K562 (cell line): ENCODE measurements at regions not wholly inside any gene's neighbourhood (a gene's known extent, or its start where the extent isn't known, plus 50 kb on each side); places are given as distances from the start of the nearest gene placed in this dataset.

ENCODE experiments used
- ATAC-seq: fragments of 200-7000 bp; cut with Tn5 transposase; 3 replicates; pipeline ENCODE4 v1.9.1; 2020; ENCODE audit warnings: moderate library complexity
- BruUV-seq: library from RNA; stranded (reverse); fragments of 400-500 nt; replicated peaks from 2 replicates; lab custom pipeline; 2021; lab: Mats Ljungman, UMichigan
- CTCF ChIA-PET: fragments of 300-600 bp; formaldehyde crosslinking; extraction: SDS; loops from one replicate; lab custom pipeline; 2021; ENCODE audit warnings: low intra/inter-chr PET ratio; lab: Yijun Ruan, JAX
- POLR2A ChIA-PET: fragments of 300-600, 350-650 bp; sonication (Branson Sonifier 250); formaldehyde crosslinking; extraction: SDS; loops from one replicate; lab custom pipeline; 2021; ENCODE audit warnings: antibody characterized with exemption, inconsistent platforms; lab: Yijun Ruan, JAX
- DNase-seq, 4 experiments: peaks; one replicate each; pipeline versions ENCODE4 v3.0.0 to v3.0.0-alpha.2; 2011 to 2018; ENCODE audit warnings: low spot score in 3 of 4, mixed read lengths in 3 of 4; ENCODE audit errors: extremely low read depth in 1 of 4
- FAIRE-seq: peaks from 2 replicates; lab custom pipeline; 2011; peaks lifted over from hg19 to GRCh38; lab: Jason Lieb, UNC
- H2AFZ ChIP-seq: 2 replicates; pipeline ENCODE4 v1.6.0; 2011; ENCODE audit warnings: low read depth, low read length, control low read depth, inconsistent platforms
- H3K27ac ChIP-seq: fragments of 200-600 bp; 3 replicates; pipeline ENCODE4 v1.8.0; 2011; ENCODE audit warnings: low read depth, mild to moderate bottlenecking, control low read depth, inconsistent platforms, low read length, moderate library complexity, mixed read lengths; ENCODE audit errors: extremely low read depth
- H3K27me3 ChIP-seq, 2 experiments: fragments of 300-600 bp in 1 of 2; 2 replicates in 1 of 2; 3 replicates in 1 of 2; pipeline versions ENCODE4 v1.6.0 to v1.8.0; 2011; ENCODE audit warnings: inconsistent platforms in 2 of 2, low read length in 2 of 2, mild to moderate bottlenecking in 1 of 2, mixed read lengths in 1 of 2, moderate library complexity in 1 of 2; ENCODE audit not compliant: control insufficient read depth in 2 of 2, insufficient read depth in 2 of 2
- H3K36me3 ChIP-seq: fragments of 300-600 bp; 3 replicates; pipeline ENCODE4 v1.8.0; 2011; ENCODE audit warnings: mild to moderate bottlenecking, low read length, inconsistent platforms; ENCODE audit not compliant: control insufficient read depth, insufficient read depth
- H3K4me1 ChIP-seq, 2 experiments: fragments of 200-600 bp in 1 of 2; replicated peaks in 1 of 2; 2 replicates in 1 of 2; 3 replicates in 1 of 2; pipeline versions ENCODE4 v1.5.1 to v1.8.0; 2011; ENCODE audit warnings: inconsistent platforms in 2 of 2, low read length in 2 of 2, mild to moderate bottlenecking in 1 of 2, mixed read lengths in 1 of 2, moderate library complexity in 1 of 2; ENCODE audit not compliant: control insufficient read depth in 2 of 2, insufficient read depth in 2 of 2
- H3K4me2 ChIP-seq: 2 replicates; pipeline ENCODE4 v1.6.1; 2011; ENCODE audit warnings: low read length, control low read depth, inconsistent platforms, mixed read lengths; ENCODE audit not compliant: insufficient read depth
- H3K4me3 ChIP-seq: fragments of 200-600 bp; sonication (generic), shearing (Covaris generic); 2 replicates; pipeline ENCODE4 v1.5.1; 2016; ENCODE audit warnings: control low read depth, inconsistent platforms
- H3K79me2 ChIP-seq: fragments of 200-600 bp; 3 replicates; pipeline ENCODE4 v1.8.0; 2011; ENCODE audit warnings: low read length, inconsistent platforms; ENCODE audit not compliant: control insufficient read depth, insufficient read depth
- H3K9ac ChIP-seq, 2 experiments: 2 replicates each; pipeline versions ENCODE4 v1.6.0 to v1.6.1; 2011; ENCODE audit warnings: low read depth in 2 of 2, low read length in 2 of 2, control low read depth in 1 of 2, inconsistent platforms in 1 of 2, mild to moderate bottlenecking in 1 of 2, mixed read lengths in 1 of 2; ENCODE audit not compliant: insufficient read depth in 1 of 2
- H3K9me1 ChIP-seq: one replicate; pipeline ENCODE4 v1.6.0; 2011; ENCODE audit warnings: inconsistent platforms, mild to moderate bottlenecking, low read length, moderate library complexity; ENCODE audit not compliant: control insufficient read depth, insufficient read depth
- H3K9me3 ChIP-seq: replicated peaks from 2 replicates; pipeline ENCODE4 v1.5.1; 2011; ENCODE audit warnings: low read depth, low read length, inconsistent platforms; ENCODE audit not compliant: control insufficient read depth, insufficient read depth
- H4K20me1 ChIP-seq: replicated peaks from 2 replicates; pipeline ENCODE4 v1.6.1; 2011; ENCODE audit warnings: low read length, inconsistent platforms, mixed read lengths; ENCODE audit not compliant: control insufficient read depth, insufficient read depth
- EGR1 ChIP-seq: fragments of 450-650 bp; conservative IDR thresholded peaks from 2 replicates; pipeline ENCODE4 v1.6.1; 2017; ENCODE audit warnings: mild to moderate bottlenecking
- HNRNPH1 ChIP-seq: fragments of 200-400 bp; formaldehyde crosslinking; optimal IDR thresholded peaks from 2 replicates; pipeline ENCODE3; 2017; ENCODE audit warnings: low read depth, mild to moderate bottlenecking, low read length, moderate library complexity
- WGBS: fragments of 100-300 bp; shearing (Covaris generic); methylation state at CpG from one replicate; pipeline ENCODE4 v1.1.6; 2016; ENCODE audit warnings: low coverage, mixed read lengths; ENCODE audit not compliant: insufficient coverage; ENCODE audit errors: missing lambda C conversion rate; 5-methylcytosine and 5-hydroxymethylcytosine counted together
- in situ Hi-C: fragments of 300-500 bp; cut with MboI; formaldehyde crosslinking; loops from 4 replicates; pipeline ENCODE4 v1.15.0; 2018; ENCODE audit warnings: inconsistent platforms, mixed read lengths
- intact Hi-C: fragments of 100-400 bp; cut with micrococcal nuclease; formaldehyde crosslinking; loops from 2 replicates; pipeline ENCODE4 v1.14.2; 2022
- TF ChIP-seq, protein P1 (sequence below), 3 experiments: fragments of 200-800 bp in 1 of 3; sonication (Bioruptor generic) in 1 of 3; sonication (generic) in 1 of 3; formaldehyde crosslinking in 1 of 3; IDR thresholded peaks; 2 replicates each; pipeline versions ENCODE4 v1.6.1 to v1.8.0; 2016 to 2022; ENCODE audit warnings: mild to moderate bottlenecking in 2 of 3, missing compliant biosample characterization in 2 of 3, missing genetic modification characterization in 2 of 3, missing genetic modification reagents in 1 of 3
- TF ChIP-seq, protein P2 (sequence below): sonication (generic); formaldehyde crosslinking; IDR thresholded peaks from 2 replicates; pipeline ENCODE4 v1.8.1; 2023; ENCODE audit warnings: missing genetic modification reagents, mild to moderate bottlenecking, borderline replicate concordance

- intact Hi-C loops, result no loop called here
- no peak for ATAC-seq
- no peaks in the 10 kb centered on the region for H3K79me2 ChIP-seq
- H4K20me1 ChIP-seq, result peaks cover 3% of the 10 kb centered on the region; the same call in 1 of the 2 replicates
- no peak for DNase-seq
- H3K36me3 ChIP-seq, result no peaks in the 10 kb centered on the region
- CTCF ChIA-PET, result no interaction called here
- H3K9me1 ChIP-seq, result no peaks in the 10 kb centered on the region
- no peak overlapping the region for H3K9ac ChIP-seq
- TF ChIP-seq HNRNPH1, result no peak
- TF ChIP-seq, protein P1, sequence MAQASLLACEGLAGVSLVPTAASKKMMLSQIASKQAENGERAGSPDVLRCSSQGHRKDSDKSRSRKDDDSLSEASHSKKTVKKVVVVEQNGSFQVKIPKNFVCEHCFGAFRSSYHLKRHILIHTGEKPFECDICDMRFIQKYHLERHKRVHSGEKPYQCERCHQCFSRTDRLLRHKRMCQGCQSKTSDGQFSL (CRISPR knock-in tag; IDR thresholded peaks at IDR 0.05), result no peak
- TF ChIP-seq, protein P1 (tag; IDR thresholded peaks at IDR 0.05), result no peak
- TF ChIP-seq, protein P2, sequence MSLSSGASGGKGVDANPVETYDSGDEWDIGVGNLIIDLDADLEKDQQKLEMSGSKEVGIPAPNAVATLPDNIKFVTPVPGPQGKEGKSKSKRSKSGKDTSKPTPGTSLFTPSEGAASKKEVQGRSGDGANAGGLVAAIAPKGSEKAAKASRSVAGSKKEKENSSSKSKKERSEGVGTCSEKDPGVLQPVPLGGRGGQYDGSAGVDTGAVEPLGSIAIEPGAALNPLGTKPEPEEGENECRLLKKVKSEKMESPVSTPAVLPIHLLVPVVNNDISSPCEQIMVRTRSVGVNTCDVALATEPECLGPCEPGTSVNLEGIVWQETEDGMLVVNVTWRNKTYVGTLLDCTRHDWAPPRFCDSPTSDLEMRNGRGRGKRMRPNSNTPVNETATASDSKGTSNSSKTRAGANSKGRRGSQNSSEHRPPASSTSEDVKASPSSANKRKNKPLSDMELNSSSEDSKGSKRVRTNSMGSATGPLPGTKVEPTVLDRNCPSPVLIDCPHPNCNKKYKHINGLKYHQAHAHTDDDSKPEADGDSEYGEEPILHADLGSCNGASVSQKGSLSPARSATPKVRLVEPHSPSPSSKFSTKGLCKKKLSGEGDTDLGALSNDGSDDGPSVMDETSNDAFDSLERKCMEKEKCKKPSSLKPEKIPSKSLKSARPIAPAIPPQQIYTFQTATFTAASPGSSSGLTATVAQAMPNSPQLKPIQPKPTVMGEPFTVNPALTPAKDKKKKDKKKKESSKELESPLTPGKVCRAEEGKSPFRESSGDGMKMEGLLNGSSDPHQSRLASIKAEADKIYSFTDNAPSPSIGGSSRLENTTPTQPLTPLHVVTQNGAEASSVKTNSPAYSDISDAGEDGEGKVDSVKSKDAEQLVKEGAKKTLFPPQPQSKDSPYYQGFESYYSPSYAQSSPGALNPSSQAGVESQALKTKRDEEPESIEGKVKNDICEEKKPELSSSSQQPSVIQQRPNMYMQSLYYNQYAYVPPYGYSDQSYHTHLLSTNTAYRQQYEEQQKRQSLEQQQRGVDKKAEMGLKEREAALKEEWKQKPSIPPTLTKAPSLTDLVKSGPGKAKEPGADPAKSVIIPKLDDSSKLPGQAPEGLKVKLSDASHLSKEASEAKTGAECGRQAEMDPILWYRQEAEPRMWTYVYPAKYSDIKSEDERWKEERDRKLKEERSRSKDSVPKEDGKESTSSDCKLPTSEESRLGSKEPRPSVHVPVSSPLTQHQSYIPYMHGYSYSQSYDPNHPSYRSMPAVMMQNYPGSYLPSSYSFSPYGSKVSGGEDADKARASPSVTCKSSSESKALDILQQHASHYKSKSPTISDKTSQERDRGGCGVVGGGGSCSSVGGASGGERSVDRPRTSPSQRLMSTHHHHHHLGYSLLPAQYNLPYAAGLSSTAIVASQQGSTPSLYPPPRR (CRISPR knock-in tag), result no peak
- peak; percentile 36; the same call in 1 of the 2 replicates for TF ChIP-seq EGR1
- in situ Hi-C loops, result loop anchor here (10.0 kb wide), 1 partner anchor 241 kb away; no protein-coding TSS in a partner anchor
- POLR2A ChIA-PET, result no interaction called here
- no peak overlapping the region for H2AFZ ChIP-seq
- FAIRE-seq, result no peak
- H3K4me2 ChIP-seq, result no peak overlapping the region
- H3K4me3 ChIP-seq, result no peak overlapping the region
- peaks cover 0 to 13% of the 10 kb centered on the region in 2 experiments; a peak in 2 of 5 replicates for H3K27me3 ChIP-seq
- no peak overlapping the region for H3K27ac ChIP-seq
- WGBS, result 1% methylated on average over 4 of the region's 5 CpGs
- BruUV-seq, result no TSS peak
- peaks cover 0 to 4% of the 10 kb centered on the region in 2 experiments; a peak in 2 of 5 replicates for H3K4me1 ChIP-seq
- H3K9me3 ChIP-seq, result no peaks in the 10 kb centered on the region
These were observed 90.9 kb downstream of the CPZ start for GRCh38 chr4:8683462-8683861.
